ENCODE measurements at regions not wholly inside any gene's neighbourhood (a gene's known extent, or its start where the extent isn't known, plus 50 kb on each side); places are given as distances from the start of the nearest gene placed in this dataset.

DNA sequence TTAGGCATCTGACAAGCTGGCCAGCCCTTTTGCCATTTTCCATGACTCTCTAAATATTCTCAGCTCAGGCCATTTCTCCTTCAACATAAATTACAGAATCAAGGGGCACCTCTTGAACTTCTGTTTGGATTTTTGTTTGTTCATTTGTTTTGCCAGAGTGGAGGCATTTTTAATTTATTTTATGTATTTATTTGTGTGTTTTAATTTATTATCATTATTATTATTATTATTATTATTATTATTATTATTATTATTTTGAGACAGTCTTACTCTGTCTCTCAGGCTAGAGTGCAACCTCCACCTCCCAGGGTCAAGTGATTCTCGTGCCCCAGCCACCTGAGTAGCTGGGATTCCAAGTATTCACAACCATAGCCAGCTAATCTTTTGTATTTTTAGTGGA, 1578.0 kb downstream of the CDH8 start:
- H3K27ac ChIP-seq: no peak overlapping the region
- intact Hi-C loops (cut with DNase I; ENCODE audit: low total_unique reads): no loop called here
- no peak overlapping the region for H3K4me3 ChIP-seq
- H3K27me3 ChIP-seq: no peaks in the 10 kb centered on the region
- no peak for DNase-seq
- H3K9me3 ChIP-seq: no peaks in the 10 kb centered on the region
- TF ChIP-seq CTCF (IDR thresholded peaks at IDR 0.05) (no peak), POLR2A (IDR thresholded peaks at IDR 0.05) (no peak)
- no peaks in the 10 kb centered on the region for H3K36me3 ChIP-seq
- no peaks in the 10 kb centered on the region for H3K4me1 ChIP-seq

- TF ChIP-seq POLR2A (IDR thresholded peaks at IDR 0.05) (no peak), CTCF (IDR thresholded peaks at IDR 0.05) (no peak)
- Histone ChIP-seq H3K36me3 (no peaks in the 10 kb centered on the region), H3K27ac (no peak overlapping the region), H3K9me3 (no peaks in the 10 kb centered on the region), H3K27me3 (no peaks in the 10 kb centered on the region), H3K4me1 (no peaks in the 10 kb centered on the region), H3K4me3 (no peak overlapping the region)
- intact Hi-C loops (cut with DNase I; ENCODE audit: low total_unique reads): no loop called here
- no peak for DNase-seq
Observed at GRCh38 chr16:60452646-60453045, 1583.6 kb downstream of the CDH8 start.

DNA sequence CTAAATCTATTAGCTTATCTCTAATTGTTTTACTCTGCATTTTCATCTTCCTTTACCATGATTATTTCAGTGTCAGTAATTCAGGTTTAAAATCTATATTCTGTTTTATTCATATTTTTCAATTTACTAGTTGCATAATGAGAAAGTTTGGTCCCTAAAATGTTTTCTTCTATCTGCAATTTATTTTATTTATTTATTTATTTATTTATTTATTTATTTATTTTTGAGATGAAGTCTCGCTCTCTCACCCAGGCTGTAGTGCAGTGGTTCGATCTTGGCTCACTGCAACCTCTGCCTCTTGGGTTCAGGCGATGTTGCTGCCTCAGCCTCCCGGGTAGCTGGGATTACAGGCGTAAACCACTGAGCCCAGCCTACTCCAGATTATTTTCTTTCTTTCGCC, 1597.3 kb downstream of the CDH8 start:
- no peaks in the 10 kb centered on the region for H3K9me3 ChIP-seq
- H3K27ac ChIP-seq: no peak overlapping the region
- no peaks in the 10 kb centered on the region for H3K4me1 ChIP-seq
- H3K27me3 ChIP-seq: no peaks in the 10 kb centered on the region
- DNase-seq: no peak
- intact Hi-C loops (cut with DNase I; ENCODE audit: low total_unique reads): no loop called here
- no peak for TF ChIP-seq CTCF (IDR thresholded peaks at IDR 0.05)
- no peak for TF ChIP-seq POLR2A (IDR thresholded peaks at IDR 0.05)
- H3K36me3 ChIP-seq: no peaks in the 10 kb centered on the region
- H3K4me3 ChIP-seq: no peak overlapping the region

DNA sequence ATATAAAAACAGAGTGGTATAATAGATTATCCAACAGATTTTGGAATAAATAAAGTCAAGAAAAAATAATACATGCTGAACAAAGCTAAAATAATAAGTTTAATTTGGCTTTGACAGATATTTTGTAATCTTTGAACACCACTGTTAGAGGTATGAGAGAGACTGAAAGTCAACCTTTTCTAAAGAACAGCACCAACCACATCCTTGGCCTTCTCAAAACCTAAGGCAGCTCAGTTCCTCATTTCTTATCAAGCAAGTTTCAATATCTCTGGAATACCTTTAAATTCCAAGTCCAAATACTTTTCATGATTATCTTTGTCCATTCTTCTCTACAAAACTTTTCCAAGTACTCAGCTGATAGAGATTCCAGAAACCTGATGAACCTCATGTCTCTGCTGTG, 1603.8 kb downstream of the CDH8 start:
- H3K4me1 ChIP-seq: no peaks in the 10 kb centered on the region
- no peaks in the 10 kb centered on the region for H3K9me3 ChIP-seq
- no peak for DNase-seq
- no peak overlapping the region for H3K4me3 ChIP-seq
- TF ChIP-seq POLR2A (IDR thresholded peaks at IDR 0.05) (no peak), CTCF (IDR thresholded peaks at IDR 0.05) (no peak)
- no peaks in the 10 kb centered on the region for H3K27me3 ChIP-seq
- H3K36me3 ChIP-seq: no peaks in the 10 kb centered on the region
- intact Hi-C loops (cut with DNase I; ENCODE audit: low total_unique reads): no loop called here
- H3K27ac ChIP-seq: no peak overlapping the region

- TF ChIP-seq CTCF (IDR thresholded peaks at IDR 0.05) (no peak), POLR2A (IDR thresholded peaks at IDR 0.05) (no peak)
- no peaks in the 10 kb centered on the region for H3K9me3 ChIP-seq
- no peak overlapping the region for H3K4me3 ChIP-seq
- no peaks in the 10 kb centered on the region for H3K4me1 ChIP-seq
- no peak overlapping the region for H3K27ac ChIP-seq
- intact Hi-C loops (cut with DNase I; ENCODE audit: low total_unique reads): no loop called here
- no peaks in the 10 kb centered on the region for H3K27me3 ChIP-seq
- no peaks in the 10 kb centered on the region for H3K36me3 ChIP-seq
- DNase-seq: no peak
Observed at GRCh38 chr16:60419859-60420258, 1616.4 kb downstream of the CDH8 start.

Measured in uterus (tissue), 3 donors.